ENCODE measurements at regions not wholly inside any gene's neighbourhood (a gene's known extent, or its start where the extent isn't known, plus 50 kb on each side); places are given as distances from the start of the nearest gene placed in this dataset.

DNA sequence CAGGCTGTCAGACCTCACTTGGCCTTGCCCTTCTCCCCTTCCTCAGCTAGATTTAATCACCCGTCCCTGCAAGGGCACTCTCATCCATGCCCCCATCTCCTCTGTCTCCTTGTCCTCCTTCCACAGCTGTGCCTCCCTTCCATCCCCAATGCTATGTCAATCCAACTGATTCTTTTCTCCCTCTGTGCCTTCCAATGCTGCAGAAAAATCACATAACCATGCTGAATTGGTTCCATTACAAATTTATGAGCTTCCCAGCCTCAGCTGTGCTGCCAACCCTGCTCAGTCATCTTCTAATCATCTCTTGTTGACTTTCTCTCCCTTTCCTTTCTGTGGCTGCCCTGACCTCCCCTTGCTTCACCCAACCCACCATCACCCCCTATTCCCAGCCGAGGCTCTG, 56.3 kb upstream of the PIRT start:
- H3K36me3 ChIP-seq: no peaks in the 10 kb centered on the region
- no peaks in the 10 kb centered on the region for H3K4me1 ChIP-seq
- DNase-seq: no peak
- TF ChIP-seq POLR2A (IDR thresholded peaks at IDR 0.05) (no peak), CTCF (IDR thresholded peaks at IDR 0.05) (no peak)
- ATAC-seq: no peak
- 77% methylated on average over 2 of the region's 2 CpGs for WGBS (ENCODE audit: insufficient coverage, low coverage, low lambda C conversion rate, missing lambda C conversion rate)
- no peaks in the 10 kb centered on the region for H3K27me3 ChIP-seq
- no peak overlapping the region for H3K27ac ChIP-seq
- H3K9me3 ChIP-seq: no peaks in the 10 kb centered on the region
- no peak overlapping the region for H3K4me3 ChIP-seq
- intact Hi-C loops (cut with DNase I): no loop called here

DNA sequence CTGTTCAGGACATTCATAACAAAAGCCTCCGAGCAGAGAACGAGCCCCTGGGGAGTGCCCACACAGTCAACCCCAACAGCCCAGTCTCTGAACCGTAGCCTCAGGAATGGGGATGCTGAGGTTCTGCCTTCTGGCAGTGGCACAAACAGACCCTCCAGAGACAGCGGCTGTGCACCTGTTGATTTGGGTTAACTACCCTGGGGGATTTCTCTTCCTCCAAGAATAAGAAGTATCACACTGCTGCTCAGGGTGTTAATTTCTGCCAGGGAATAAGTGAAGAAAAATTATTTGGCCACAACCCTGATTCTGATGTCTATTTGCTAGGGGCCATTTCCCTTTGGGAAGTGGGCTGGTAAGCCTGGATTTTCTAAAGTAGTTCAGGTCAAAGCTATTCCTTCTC, 51.0 kb upstream of the PIRT start:
- no peak overlapping the region for H3K27ac ChIP-seq
- DNase-seq: no peak
- intact Hi-C loops (cut with DNase I): no loop called here

More for the DNA sequence above, 51.0 kb upstream of the PIRT start:
- H3K4me1 ChIP-seq: no peaks in the 10 kb centered on the region
- no peak overlapping the region for H3K4me3 ChIP-seq
- no peaks in the 10 kb centered on the region for H3K27me3 ChIP-seq
- peaks cover 0 to 2% (median 0%) of the 10 kb centered on the region in 4 donors for H3K9me3 ChIP-seq
- no peaks in the 10 kb centered on the region for H3K36me3 ChIP-seq
- no peak for ATAC-seq
- WGBS (ENCODE audit: insufficient coverage, low coverage, low lambda C conversion rate, missing lambda C conversion rate): 52% methylated on average over 4 of the region's 4 CpGs
- TF ChIP-seq POLR2A (IDR thresholded peaks at IDR 0.05): no peak
- no peak for TF ChIP-seq CTCF (IDR thresholded peaks at IDR 0.05)

Small RNAs in the stretch of these regions (small RNA-seq; reads per million reads assigned to genes)
- 0 reads per million in 2 experiments for gene RN7SL601P

Measured in right lobe of liver (tissue), 6 donors.